NCI-H774 (cell line): ENCODE measurements at regions not wholly inside any gene's neighbourhood (a gene's known extent, or its start where the extent isn't known, plus 50 kb on each side); places are given as distances from the start of the nearest gene placed in this dataset.
A peak's percentile ranks its signal among the peaks of the same experiment; 100 is the strongest.
"Not testable (repeated sequence)": the region's sequence is repeated elsewhere in the genome, so short reads cannot be mapped to it uniquely, and the experiment has no call there.

Experiments
- DNase-seq: peaks from one replicate; lab custom pipeline; 2025; lab: John Stamatoyannopoulos, UW

GRCh38 chr5:34447424-34447823, 208.7 kb upstream of the RAI14 start:
- DNase-seq = no peak

GRCh38 chr5:34449639-34450038, 206.5 kb upstream of the RAI14 start:
- DNase-seq = no peak

- DNase-seq = no peak
Measured at GRCh38 chr5:34450338-34450737, 205.8 kb upstream of the RAI14 start.

- DNase-seq = peak; percentile 38
Measured at GRCh38 chr5:34452170-34452828, 203.8 kb upstream of the RAI14 start.

DNA sequence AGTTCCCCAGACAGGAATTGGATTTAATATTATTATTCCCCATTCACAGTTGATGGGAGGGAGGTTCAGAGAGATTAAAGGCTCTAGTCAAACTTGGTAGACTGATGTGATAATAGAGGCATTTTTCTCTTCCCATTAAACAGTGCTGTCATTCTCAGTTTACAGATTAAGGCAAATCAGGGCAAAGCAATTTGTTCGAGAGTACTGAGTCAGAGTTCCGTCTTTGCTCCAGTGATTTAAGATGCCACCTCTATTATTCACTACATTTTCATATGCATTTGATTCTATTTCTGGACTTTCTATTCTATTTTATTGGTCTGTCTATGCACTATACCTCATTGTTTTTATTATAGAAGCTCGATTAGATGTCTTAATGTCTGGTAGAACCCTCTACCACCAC, 201.0 kb upstream of the RAI14 start:
- no peak for DNase-seq

GRCh38 chr5:34459908-34460307, 196.2 kb upstream of the RAI14 start:
- DNase-seq = no peak

GRCh38 chr5:34460496-34460895, 195.6 kb upstream of the RAI14 start:
- DNase-seq = no peak

GRCh38 chr5:34464829-34465228, 191.3 kb upstream of the RAI14 start:
- no peak for DNase-seq

- peak; percentile 42 for DNase-seq
Measured at GRCh38 chr5:34465301-34465700, 190.8 kb upstream of the RAI14 start.

DNA sequence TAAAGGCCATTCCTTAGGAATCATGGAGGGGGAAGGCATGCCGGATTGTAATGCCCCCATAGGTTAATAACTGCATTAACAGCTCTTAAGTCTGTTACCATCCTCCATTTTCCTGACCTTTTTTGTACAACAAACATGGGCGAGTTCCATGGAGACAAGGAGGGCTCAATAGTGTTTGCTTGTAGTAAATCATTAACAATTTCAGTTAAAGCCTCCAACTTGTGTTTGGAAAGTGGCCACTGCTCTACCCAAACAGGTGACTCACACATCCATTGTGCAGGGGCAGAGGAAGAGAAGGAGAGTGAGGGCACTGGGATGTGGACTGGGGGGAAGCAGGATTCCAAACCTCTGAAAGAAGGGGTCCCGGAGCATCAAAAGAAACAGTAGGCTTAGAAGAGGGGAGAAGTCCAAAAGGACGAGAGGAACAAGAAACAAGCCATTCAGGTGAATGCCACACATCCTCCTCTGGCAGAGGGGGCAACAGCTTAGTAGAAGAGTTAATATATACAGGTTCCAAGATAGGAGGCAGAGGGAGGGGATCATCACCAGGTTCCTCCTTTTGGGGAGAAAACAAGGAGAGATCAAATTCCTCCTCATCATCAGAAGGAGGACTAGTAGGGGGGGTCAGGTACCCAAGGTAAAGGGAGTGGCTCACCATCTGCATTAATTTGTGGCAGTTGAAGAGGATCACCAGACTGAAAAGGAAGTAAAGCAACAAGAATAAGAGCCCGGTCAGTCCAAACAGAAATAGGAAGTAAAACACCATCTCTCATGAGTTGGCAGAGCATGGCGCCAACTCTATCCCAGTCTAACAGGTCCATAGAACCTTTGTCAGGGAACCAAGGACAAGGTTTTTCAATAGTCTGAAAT, 189.4 kb upstream of the RAI14 start:
- not testable (repeated sequence) for DNase-seq

GRCh38 chr5:34467436-34467835, 188.7 kb upstream of the RAI14 start:
- no peak for DNase-seq

GRCh38 chr5:34467984-34468383, 188.1 kb upstream of the RAI14 start:
- DNase-seq = not testable (repeated sequence)

DNA sequence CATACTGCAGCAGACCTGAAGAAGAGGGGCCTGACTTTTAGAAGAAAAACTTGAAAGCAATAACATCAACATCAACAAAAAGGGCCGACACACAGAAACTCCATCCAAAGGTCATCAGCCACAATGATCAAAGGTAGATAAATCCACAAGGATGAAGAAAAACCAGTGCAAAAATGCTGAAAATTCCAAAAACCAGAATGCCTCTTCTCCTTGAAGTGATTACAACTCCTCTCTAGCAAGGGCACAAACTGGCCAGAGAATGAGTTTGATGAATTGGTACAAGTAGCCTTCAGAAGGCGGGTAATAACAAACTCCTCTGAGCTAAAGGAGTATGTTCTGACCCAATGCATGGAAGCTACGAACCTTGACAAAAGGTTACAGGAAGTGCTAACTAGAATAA, 186.2 kb upstream of the RAI14 start:
- no peak for DNase-seq

- peak; percentile 53 for DNase-seq
Measured at GRCh38 chr5:34474573-34475021, 181.5 kb upstream of the RAI14 start.

GRCh38 chr5:34475249-34475966, 180.7 kb upstream of the RAI14 start:
- no peak for DNase-seq

DNA sequence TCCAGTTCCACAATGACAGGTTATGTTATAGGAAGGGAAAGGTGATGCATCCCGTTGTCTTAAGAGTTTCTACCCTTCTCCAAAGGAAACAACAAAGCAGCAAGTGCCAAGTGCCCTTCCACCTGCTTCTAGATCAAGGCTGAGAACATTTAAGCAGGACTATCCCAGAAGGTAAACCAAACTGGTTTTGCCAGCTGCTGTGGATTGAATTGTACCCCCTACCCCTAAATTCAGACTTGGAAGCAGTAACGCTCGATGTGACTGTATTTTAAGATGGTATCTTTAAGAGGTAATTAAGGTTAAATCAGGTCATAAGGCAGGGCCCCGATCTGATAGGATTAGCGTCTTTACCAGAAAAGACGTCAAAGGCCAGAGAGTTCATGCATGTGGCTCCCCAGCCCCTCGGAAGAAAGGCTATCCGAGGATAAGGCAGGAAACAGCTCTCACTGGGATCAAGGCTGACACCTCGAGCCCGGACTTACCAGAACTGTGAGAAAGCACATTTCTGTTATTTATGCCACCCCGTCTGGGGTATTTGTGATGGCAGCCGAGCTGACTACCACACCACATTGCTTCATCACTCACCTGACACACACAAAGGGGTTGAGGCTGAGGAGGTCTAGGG, 179.1 kb upstream of the RAI14 start:
- DNase-seq = no peak

DNA sequence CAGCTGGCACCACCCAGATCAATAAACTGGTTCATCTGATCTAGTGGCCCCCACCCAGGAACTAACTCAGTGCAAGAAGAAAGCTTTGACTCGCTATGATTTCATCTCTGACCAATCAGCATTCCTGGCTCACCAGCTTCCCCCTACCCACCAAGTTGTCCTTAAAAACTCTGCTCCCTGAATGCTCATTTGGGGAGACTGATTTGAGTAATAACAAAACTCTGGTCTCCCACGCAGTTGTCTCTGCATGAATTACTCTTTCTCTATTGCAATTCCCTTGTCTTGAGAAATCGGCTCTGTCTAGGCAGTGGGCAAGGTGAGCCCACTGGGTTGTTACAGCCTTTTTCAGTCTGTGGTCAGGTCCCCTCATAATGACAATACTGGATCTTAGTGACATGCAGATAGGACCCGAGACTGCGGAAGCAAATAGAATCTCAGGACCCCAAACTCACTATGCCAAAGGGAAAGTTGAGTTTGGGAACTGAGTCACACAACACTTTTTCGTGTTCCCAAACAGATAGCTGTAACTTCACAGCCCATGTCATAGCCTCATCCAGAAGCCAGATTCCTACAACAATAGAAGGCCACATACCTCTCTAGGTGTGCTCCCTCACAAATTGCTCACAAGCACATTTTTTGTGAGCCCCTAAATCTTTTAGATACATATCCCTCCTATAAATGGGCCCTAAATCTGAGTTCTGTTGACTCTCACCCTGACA, 175.2 kb upstream of the RAI14 start:
- DNase-seq = no peak

GRCh38 chr5:34483442-34484033, 172.6 kb upstream of the RAI14 start:
- peak; percentile 19 for DNase-seq

DNA sequence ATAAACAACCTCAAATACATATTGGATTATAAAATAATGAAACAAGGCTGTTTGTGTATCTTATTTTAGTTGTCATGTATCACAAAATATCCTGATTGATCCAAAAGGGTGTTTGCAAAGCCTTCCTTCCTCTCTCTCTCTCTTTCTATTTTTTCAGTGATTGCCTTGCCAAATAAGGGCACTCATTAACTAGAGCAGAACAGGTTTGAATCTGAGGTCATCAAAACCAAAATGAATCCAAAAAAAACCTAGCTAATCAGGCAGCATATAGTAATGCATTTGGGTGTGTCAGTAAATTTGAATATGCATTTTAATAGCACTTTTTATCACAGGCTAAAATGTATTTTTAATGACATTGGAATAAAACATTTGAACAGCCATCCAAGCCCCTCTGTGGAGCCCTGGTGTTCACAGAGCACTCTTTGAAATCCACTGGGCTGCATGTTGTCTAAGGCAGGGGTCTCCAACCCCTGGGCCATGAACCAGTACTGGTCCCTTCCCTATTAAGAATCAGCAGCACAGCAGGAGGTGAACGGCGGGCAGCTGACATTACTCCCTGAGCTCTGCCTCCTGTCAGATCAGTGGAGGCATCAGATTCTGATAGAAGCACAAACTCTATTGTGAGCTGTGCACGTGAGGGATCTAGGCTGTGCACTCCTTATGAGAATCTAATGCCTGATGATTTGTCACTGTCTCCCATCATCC, 171.8 kb upstream of the RAI14 start:
- DNase-seq = peak; percentile 31

DNA sequence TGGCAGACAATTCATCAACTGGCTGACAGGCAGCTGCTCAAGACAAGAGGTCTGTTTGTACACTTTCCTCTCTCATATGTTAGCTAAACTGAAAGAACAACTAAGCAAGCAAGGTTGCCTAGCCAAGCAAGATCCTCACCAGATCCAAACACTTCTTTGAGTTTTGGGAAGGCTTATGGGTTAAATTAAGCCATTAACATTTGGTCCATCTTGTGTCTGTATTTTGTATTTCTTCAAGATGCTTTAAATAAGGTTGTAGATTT, 170.4 kb upstream of the RAI14 start:
- DNase-seq = peak; percentile 24
